HG03521 (cell line): ENCODE measurements at regions not wholly inside any gene's neighbourhood (a gene's known extent, or its start where the extent isn't known, plus 50 kb on each side); places are given as distances from the start of the nearest gene placed in this dataset.
"Not testable (repeated sequence)": the region's sequence is repeated elsewhere in the genome, so short reads cannot be mapped to it uniquely, and the experiment has no call there.

Source experiments
- ATAC-seq: cut with Tn5 transposase; IDR thresholded peaks from one replicate; pipeline ENCODE4 v1.9.1; 2021; ENCODE audit warnings: mild to moderate bottlenecking, moderate library complexity; ENCODE audit not compliant: unreplicated experiment

DNA sequence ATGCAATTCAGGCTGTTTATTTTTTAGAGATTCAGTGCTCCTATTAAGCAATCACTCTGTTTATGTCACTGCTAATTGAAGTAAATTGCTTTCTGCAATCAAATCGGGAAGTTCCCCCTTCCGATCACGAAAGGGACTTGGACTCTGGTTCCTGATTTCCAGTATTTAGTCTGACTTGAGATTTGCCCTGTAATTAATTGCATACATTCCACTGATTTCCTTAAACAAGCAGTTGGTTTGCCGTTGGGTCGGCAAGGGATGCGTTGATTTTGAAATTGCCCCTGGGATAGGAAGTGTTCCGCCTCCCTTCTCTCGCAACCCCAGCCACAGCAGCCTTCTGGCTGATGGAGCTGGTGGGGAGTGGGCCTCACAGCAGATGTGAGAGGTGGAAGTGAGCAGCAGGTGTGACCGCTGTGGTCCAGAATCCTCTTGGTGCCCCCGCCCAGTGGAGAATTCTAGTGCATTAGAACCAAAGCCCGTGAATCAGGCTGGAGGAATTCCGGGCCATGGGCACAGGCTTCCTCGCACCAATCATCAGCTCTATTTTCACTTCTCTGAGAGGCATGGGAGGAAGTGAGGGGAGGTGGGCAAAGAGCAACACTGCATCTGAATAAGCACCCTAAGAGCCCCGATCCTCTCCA is 102.5 kb downstream of the SPRY4 start:
- no peak for ATAC-seq

DNA sequence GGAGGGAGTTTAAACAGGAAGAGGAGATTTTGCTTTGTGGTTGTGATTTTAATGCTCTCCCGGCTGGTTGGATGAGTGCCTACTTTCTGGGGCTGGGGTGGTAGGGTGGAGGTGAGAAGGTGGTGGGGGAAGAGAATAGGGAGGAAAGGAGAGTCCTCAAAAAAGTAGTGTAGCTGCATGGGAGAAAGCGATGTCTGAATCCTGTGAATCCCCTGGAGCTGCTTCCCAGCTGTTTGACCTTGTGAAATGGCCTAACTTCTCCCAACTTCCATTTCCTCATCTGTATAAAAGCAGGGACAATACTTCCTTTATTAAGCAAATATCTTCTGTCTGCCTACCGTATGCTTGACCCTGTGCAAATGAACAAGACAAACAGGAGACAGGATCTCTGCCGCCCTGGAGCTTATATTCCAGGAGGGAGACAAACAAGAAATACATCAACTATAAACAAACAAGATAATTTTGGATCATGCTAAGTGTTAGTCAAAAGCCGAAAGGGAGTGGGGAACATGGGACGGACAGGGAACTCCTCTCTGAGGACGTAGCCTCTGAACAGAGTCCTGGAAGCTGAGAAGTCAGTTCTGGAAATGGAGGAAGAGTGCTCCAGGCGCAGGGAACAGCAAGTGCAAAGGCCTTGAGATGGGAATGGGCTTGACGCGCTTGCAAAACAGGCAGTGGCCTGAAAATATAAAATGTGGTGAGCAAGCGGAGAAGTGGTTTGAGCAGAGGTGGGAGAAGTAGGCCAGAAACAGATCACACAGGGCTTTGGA is 103.5 kb downstream of the SPRY4 start:
- ATAC-seq, result no peak

DNA sequence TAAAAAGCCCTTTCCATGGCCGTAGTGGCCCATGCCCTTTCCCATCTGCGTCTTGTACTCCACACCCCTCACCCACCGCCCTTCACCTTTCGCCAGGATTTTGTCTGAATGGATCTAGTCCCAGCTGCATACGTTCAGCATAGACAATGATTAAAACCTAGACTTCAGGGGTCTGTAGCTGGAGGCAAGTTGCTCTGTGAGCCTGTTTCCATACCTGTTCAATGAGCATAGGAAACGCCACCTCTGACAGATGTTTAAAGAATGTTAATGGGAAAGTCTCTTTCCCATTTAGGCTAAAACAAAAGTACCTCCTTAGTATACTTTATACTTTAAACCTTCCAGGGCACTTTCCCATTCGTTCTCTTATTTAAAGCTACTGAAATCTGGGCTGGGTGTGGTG is 105.7 kb downstream of the SPRY4 start:
- no peak for ATAC-seq

DNA sequence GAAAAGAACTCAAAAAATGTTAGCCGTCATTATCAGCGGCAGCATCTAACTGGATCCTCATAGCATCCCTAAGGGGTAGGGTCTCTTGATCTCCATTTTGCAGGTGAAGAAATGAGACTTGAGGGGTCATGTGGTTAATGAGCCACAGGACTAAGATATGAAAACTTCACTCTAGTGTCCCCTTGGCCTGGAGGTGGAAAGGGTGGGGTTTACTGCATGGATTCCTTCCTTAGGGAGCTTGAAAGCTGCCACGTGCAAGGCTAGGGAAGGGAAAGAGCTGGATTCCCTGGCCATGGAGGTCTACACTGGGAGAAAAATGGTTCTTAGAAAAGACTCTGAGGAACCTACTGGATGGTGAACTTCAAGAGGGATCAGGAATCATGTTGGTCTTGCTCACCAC is 107.9 kb downstream of the SPRY4 start:
- ATAC-seq, result no peak

DNA sequence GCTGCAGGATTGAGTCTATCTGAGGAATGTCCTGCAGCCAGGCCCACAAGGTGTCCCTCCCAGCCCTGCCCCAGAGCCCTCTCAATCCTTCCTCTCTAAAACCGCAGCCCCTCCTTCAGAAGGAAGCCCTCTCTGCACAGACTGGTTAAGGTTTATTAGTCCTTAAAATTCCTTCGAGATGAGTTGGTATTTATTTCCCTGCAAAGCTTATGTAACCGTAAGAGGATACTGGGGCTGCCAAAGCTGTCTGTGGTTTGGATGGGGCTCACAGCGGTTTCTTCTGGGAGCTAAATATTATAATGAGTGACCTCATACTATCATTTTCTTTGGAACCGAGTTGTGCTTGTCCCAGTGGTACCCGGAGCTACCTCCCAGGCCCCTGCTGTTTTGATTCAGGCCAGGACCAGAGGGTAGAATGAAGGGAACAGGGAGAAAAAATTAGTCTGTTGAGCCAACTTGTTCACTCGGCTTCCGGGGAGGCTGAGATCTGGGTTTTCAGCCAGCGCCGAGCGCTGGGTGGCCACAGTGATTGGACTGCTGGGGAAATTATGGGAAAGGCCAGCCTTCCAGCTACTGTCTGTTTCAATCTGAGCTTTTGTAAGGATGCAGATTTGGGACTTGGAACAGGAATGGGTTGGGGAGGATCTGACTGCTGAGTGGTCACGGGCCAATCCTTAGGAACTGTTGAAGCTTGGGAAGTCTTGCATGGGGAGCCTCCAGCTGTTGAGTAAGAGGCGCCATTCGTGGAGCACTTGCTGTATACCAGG is 107.5 kb downstream of the NDFIP1 start:
- ATAC-seq, result no peak

DNA sequence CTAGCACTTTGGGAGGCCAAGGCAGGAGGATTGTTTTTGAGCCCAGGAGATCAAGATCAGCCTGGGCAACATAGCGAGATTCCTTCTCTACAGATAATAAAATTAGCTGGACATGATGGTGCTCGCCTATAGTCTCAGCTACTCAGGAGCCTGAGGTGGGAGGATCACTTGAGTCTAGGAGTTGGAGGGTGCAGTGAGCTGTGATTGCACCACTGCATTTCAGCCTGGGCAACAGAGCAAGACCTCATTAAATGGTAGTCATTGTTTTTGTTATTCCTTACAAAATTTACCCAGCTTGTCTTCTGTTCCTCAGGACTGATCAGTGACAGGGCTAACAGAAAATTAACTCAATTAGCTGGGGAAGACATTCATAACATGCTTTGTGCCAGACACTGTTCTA is 104.5 kb downstream of the NDFIP1 start:
- no peak for ATAC-seq

DNA sequence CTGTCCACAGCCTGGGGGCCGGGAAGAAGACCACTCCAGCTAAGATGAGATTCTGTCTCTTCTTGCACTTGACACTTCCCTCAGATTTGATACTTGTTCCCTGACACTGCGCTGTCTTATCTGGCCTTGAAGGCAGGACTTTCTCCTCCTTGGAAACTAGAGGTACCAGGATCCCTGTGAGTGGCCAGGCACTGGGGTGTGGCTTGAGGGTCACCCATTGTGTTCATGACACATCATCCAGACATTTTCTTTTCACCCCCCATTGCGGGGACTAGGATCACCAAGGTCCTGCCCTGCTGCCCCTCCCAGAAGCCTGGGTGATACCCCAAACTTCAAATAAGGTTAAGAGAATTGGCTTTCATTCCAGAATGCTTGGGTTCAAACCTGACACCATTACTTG is 103.3 kb downstream of the NDFIP1 start:
- ATAC-seq, result no peak

DNA sequence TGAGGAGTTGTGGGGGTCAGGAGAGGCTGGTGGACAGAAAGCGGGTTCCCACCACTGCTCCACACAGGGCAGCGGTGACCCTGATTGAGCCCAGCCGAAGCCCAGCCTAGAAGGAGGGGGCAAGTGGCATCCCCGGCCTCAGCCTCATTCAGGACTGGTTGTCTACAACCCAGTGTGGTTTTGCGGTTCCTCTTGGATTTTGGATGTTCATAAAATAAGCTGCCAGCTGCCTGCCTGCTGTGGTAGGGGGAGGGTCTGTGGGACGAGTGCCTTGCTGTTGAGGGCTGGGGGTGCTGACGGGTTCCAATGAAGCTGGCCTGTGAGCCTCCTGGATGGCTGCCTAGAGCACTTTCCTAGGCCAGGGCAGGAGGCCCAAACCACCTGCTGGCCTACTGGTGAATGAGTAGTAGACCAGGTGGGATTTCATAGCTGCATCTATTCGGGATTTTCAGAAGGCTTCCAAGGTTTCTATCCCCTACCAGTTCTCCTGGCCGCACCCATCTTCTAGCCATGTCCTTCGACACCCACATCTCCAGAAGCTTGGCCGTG is 102.4 kb downstream of the NDFIP1 start:
- no peak for ATAC-seq

DNA sequence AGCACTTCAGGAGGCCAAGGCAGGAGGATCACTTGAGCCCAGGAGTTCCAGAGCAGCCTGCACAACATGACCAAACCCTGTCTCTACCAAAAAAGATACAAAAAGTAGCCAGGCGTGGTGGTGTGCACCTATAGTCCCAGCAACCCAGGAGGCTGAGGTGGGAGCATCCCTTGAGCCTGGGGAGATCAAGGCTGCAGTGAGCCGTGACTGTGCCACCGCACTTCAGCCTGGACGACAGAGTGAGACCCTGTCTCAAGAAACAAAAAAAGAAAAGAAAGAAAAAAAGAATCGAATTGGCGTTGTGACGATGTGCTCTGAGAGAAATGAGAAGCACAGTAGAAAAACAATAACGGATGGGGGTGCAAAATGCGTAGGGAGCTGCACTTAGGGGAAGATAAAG is 101.4 kb downstream of the NDFIP1 start:
- ATAC-seq, result no peak

DNA sequence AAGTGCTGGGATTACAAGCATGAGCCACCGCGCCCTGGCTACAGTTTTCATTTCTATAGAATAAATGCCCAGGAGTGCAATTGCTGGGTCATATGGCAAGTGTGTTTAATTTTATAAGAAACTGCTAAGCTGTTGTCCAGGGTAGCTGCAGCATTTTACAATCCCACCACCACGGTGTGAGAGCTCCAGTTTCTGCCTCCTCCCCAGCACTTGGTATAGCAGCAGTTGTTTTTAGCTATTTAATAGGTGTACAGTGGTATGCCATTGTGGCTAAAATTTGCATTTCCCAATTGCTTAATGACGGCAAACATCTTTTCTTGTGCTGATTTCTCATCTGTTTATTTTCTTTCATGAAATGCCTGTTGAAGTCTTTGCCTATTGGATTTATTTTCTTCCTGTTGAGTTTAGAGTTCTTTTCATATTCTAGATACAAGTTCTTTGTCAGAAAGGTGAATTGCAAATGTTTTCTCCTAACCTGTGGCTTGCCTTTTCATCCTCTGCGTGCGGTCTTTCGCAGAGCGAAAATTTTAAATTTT is 100.3 kb downstream of the NDFIP1 start:
- ATAC-seq, result no peak

DNA sequence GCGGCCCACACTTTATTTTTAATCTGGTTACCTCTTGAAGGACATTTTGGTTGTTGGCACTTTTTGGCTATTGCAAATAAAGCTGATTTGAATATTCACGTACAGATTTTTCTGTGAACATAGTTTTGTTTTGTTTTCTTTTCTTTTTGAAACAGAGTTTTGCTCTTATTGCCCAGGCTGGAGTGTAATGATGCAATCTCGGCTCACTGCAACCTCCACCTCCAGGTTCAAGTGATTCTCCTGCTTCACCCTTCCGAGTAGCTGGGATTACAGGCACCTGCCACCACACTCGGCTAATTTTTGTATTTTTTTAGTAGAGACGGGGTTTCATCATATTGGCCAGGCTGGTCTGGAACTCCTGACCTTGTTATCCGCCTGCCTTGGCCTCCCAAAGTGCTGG is 99.7 kb downstream of the NDFIP1 start:
- not testable (repeated sequence) for ATAC-seq

DNA sequence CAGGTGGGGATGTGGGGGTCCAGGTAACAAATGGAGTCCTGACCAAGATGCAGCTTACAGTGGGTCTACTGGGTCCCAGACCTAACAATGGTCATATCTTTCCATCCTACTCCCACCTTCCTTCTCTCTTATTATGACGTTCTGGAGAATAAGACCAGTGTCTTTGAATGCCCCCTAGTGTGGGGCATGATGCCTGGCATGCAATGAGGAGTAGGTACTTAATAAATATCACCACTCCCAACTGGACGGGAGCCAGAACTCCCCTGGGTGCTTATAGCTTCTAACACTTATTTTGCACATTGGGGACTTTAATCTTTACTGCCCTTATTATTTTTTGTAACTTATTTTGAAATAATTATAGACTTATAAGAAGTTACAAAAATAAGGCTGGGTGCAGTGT is 98.2 kb downstream of the NDFIP1 start:
- ATAC-seq, result no peak

DNA sequence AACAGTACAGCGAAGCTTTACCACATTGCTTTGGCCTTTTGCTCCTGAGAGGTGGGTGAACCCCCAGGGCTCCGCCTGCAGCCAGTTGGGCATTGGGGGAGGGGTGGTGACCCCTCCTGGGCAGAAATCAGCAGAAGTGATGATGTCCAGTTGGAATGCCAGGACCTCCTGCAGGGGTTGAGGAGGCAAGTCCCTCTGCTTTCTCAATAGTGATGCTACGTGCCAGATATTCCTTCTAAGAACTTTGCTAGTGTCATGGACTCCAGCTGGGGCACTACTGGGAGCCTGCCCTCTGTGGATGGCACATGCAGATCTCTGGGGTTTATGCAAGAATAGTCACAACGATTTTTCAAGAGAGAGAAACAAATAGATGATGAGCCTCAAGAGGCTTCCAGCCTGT is 95.6 kb downstream of the NDFIP1 start:
- no peak for ATAC-seq
